NCI-H1694 treated with DMSO at 0.1 percent for 48 hours (cell line): ENCODE measurements at regions not wholly inside any gene's neighbourhood (a gene's known extent, or its start where the extent isn't known, plus 50 kb on each side); places are given as distances from the start of the nearest gene placed in this dataset.
"Not testable (repeated sequence)": the region's sequence is repeated elsewhere in the genome, so short reads cannot be mapped to it uniquely, and the experiment has no call there.

ENCODE experiments used
- DNase-seq: peaks from one replicate; lab custom pipeline; 2025; lab: John Stamatoyannopoulos, UW

DNA sequence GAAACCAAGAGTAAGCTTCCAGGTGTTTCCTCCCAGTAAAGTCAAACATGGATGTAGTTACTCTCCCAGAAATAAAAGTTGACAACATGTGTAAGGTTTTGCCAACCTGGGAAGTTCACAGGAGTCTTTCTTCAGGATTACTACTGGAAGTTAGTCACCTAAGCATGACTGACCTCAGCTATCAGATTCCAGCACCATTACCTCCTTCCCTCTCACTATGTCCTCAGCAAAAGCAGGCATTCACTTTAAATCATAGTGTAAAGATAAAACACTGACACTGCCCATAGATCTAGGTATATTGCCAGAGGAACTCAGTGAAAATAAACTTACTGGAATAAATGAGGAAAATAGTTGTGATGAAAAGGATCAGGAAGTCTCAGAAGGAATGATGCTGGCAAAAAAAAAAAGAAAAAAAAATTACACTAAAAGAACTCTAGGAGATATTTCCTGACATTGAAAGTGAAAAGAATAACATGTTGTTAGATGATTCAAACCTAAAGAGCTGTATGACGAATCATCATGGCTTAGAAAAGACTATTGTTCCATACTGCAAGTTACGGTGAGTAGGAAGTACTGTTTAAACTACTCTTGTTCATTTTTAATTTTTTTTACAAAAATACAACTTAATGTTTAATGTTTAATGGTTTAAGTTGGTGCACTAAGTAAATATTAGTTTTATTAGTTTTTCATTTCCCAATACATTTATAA lies 484.5 kb upstream of the ZNF804A start:
- DNase-seq: no peak

DNA sequence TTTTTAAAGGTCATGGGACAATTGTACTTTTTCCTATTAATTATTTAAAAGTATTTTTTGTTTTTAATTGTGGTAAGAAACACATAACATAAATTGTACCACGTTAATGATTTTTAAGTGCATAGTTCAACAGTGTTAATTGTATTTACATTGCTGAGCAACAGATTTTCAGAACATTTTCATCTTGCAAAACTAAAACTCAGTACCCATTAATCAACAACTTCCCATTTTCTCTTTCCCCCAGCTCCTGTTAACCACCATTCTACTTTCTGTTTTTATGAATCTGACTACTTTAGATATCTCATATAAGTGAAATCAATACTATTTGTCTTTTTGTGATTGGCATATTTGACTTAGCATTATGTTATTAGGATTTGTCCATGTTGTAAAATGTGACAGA lies 483.9 kb upstream of the ZNF804A start:
- no peak for DNase-seq

DNA sequence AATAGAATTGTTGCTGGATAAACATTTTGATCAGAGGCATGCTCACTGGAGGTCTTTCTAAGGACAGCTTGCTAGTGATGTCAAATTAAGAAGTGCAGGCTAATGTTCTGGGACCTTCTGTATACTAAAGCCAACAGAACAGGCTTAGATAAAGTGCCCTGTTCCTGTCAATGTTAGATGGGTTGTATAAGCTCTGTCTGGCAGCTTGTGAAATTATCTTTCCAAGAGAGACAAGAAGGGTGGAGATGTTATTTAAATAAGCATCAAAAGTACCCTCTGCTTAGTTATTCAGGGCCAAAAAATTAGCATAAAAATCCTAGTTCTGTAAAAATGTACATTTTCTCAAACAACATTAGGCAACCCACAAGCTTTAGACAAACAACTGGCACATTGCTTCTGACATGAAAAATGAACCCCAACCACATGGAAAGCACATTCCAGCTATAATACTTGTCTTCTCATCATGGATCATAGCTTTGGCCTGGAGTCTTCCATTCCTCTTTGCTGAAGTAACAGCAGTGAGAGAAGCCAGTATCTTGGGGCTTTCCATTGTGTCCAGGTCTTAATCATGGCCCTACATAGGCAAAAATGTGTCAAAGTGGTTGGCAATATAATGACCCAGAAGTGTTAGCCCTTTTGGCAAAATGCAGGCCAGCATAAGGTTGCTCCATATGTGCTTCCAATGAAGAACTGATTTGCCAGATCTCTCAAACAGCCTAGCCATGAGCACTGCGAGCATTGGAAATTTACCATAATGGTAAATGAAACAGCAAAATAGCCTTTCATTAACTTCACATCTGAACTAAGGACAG lies 478.1 kb upstream of the ZNF804A start:
- DNase-seq: no peak

GRCh38 chr2:184125867-184126266 lies 472.5 kb upstream of the ZNF804A start:
- no peak for DNase-seq

- no peak for DNase-seq
Observed at GRCh38 chr2:184129073-184129472, 469.3 kb upstream of the ZNF804A start.

- no peak for DNase-seq
Observed at GRCh38 chr2:184137955-184138354, 460.4 kb upstream of the ZNF804A start.

GRCh38 chr2:184141866-184142265 lies 456.5 kb upstream of the ZNF804A start:
- no peak for DNase-seq

DNA sequence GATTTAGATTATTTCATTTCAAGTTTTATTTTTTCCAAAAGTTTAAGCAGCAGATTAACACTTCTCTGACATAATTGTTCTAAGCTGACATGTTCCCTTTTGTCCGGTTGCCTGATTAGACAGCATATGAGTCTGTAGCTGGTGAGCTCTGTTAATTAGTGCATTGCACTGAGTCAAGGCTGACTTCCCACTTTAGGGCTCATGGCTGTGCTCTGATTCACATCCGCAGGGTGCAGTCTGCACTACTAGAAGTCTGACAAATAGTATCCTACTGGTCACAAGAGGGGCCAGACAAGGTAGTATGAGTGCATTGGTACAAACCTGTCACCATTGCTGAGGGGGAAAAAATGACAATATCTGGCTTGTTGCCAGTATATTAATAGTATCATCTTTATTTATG lies 443.9 kb upstream of the ZNF804A start:
- DNase-seq: no peak

- DNase-seq: no peak
Observed at GRCh38 chr2:184155791-184156190, 442.5 kb upstream of the ZNF804A start.

DNA sequence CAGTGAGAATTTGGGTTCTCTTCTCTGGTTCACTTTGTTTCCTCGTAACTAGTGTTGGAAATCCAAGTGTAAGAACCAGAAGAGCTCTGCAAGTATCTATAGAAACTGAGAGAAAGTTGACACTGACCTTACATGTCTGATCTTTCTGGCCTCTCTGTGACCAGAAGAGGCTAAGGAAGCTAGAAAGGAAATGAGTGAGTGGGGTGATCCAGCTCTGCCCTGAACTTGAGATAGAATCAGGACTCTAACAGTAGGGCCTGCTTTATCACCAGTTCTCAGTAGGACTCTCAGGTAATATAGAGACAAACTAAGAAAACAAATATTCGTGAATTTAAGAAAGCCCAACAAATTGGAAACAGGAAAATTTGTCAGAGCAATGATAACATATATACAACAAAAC lies 441.2 kb upstream of the ZNF804A start:
- DNase-seq: no peak

- DNase-seq: no peak
Observed at GRCh38 chr2:184162426-184162825, 435.9 kb upstream of the ZNF804A start.

- not testable (repeated sequence) for DNase-seq
Observed at GRCh38 chr2:184168823-184169222, 429.5 kb upstream of the ZNF804A start.

- no peak for DNase-seq
Observed at GRCh38 chr2:184169366-184169765, 429.0 kb upstream of the ZNF804A start.

GRCh38 chr2:184174493-184175104 lies 423.7 kb upstream of the ZNF804A start:
- DNase-seq: no peak

DNA sequence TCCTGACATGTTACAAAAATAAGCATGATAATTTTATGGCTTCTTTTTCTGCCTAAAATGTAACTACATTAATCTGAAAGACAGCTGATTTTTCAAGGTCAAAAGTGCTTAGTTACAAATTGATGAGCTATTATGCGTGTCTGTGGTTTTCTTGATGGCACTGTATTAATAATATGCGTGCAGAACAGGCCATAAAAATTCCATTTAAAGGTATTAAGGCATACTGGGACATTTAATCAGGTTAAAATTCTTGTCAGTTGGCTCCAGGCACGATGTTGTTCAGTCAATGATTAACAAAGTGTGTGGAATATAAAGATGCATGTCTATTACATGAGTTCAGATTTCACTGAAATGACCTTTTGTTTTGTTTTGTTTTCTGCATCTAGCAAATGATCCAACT lies 420.1 kb upstream of the ZNF804A start:
- no peak for DNase-seq

GRCh38 chr2:184186436-184186835 lies 411.9 kb upstream of the ZNF804A start:
- DNase-seq: no peak

- no peak for DNase-seq
Observed at GRCh38 chr2:184187421-184187971, 410.8 kb upstream of the ZNF804A start.

DNA sequence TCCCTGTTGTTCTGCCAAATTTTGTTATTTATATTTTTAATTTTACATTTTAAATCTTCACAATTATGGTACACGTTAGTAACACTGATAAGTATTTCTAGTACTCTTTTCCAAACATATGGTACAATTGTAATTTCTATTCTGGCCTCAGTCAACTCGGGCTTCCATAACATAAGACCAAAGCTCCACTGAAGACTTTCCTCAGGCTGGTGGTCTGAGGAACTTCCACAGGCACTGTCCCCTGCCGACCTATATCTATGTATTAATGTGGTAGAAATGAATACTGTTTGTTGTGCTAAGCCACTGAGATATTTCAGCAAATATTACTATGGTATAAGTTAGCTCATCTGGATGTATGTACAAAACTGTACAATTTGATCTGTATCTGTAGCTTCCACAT lies 407.6 kb upstream of the ZNF804A start:
- DNase-seq: no peak

- no peak for DNase-seq
Observed at GRCh38 chr2:184192649-184193048, 405.7 kb upstream of the ZNF804A start.

DNA sequence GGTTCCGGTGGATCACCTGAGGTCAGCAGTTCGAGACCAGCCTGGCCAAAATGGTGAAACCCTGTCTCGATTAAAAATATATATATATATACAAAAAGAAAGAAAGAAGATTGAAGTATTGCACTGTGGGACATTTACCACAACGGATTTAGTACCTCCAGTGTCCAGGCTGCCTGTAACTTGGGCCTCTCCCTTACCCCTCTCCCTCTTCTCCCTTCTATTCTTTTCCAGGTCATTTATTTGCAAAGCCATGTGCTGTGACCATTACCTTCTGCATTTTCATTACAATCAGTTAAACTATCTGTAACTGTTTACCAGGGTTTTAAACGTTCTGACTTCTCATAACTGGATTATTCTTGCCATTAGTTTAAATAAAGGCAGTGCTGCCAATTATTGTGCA lies 400.9 kb upstream of the ZNF804A start:
- DNase-seq: no peak

DNA sequence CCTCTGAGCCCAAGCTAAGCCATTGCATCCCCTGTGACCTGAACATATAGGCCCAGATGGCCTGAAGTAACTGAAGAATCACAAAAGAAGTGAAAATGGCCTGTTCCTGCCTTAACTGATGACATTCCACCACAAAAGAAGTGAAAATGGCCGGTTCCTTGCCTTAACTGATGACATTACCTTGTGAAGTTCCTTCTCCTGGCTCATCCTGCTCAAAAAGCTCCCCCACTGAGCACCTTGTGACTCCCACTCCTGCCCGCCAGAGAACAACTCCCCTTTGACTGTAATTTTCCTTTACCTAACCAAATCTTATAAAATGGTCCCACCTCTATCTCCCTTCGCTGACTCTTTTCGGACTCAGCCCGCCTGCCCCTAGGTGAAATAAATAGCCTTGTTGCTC lies 399.5 kb upstream of the ZNF804A start:
- DNase-seq: not testable (repeated sequence)

DNA sequence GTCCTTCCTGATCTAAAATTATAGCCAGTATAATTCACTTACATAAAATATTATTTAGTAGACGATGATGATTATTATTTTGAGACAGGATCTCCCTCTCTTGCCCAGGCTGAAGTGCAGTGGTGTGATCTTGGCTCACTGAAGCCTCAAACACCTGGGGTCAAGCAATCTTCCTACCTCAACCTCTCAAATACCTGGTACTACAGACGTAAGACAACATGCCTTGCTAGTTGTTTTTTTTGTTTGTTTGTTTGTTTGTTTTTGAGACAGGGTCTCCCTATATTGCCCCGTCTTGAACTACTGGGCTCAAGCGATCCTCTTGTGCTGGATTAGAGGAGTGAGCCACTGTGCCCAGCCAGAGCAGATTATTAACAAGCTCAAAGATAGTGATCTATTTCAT lies 399.1 kb upstream of the ZNF804A start:
- no peak for DNase-seq

GRCh38 chr2:184201246-184201645 lies 397.1 kb upstream of the ZNF804A start:
- no peak for DNase-seq
